ENCODE measurements at regions not wholly inside any gene's neighbourhood (a gene's known extent, or its start where the extent isn't known, plus 50 kb on each side); places are given as distances from the start of the nearest gene placed in this dataset.

GRCh38 chr12:130058926-130059472, 103.3 kb upstream of the FZD10 start:
- H3K9me3 Mint-ChIP-seq (ENCODE audit: unreplicated experiment) = peaks cover 19% of the 10 kb centered on the region

GRCh38 chr12:130063866-130064265, 98.4 kb upstream of the FZD10 start:
- H3K4me3 Mint-ChIP-seq (ENCODE audit: unreplicated experiment) = no peak overlapping the region
- Histone ChIP-seq H3K4me2 (ENCODE audit: low read length) (no peak overlapping the region), H3K79me2 (ENCODE audit: insufficient read depth, low read length) (no peaks in the 10 kb centered on the region), H3K4me1 (ENCODE audit: insufficient read depth, low read length) (no peaks in the 10 kb centered on the region), H3K36me3 (ENCODE audit: insufficient read depth, low read length) (no peaks in the 10 kb centered on the region), H3K4me3 (ENCODE audit: insufficient read depth, low read depth, low read length) (no peak overlapping the region), H3K9me3 (ENCODE audit: insufficient read depth, low read depth, low read length) (peaks cover 7% of the 10 kb centered on the region), H3K9ac (ENCODE audit: low read length) (no peak overlapping the region), H4K20me1 (ENCODE audit: insufficient read depth, low read length) (no peaks in the 10 kb centered on the region), H3K27ac (ENCODE audit: low read depth, low read length) (no peak overlapping the region), H2AFZ (ENCODE audit: low read depth, low read length) (no peak overlapping the region), H3K27me3 (ENCODE audit: insufficient read depth, low read length) (no peaks in the 10 kb centered on the region)
- no peaks in the 10 kb centered on the region for H3K27me3 Mint-ChIP-seq (ENCODE audit: low read depth, unreplicated experiment)
- DNase-seq (ENCODE audit: low read depth) (no peak), FAIRE-seq (no peak)
- H3K27ac Mint-ChIP-seq (ENCODE audit: unreplicated experiment) = no peak overlapping the region
- peaks cover 9% of the 10 kb centered on the region for H3K9me3 Mint-ChIP-seq (ENCODE audit: unreplicated experiment)
- no peaks in the 10 kb centered on the region for H3K4me1 Mint-ChIP-seq (ENCODE audit: low read depth, unreplicated experiment)
- no peak for TF ChIP-seq EZH2 (IDR thresholded peaks at IDR 0.05; ENCODE audit: insufficient read depth, low read length)
- TF ChIP-seq, protein P1, sequence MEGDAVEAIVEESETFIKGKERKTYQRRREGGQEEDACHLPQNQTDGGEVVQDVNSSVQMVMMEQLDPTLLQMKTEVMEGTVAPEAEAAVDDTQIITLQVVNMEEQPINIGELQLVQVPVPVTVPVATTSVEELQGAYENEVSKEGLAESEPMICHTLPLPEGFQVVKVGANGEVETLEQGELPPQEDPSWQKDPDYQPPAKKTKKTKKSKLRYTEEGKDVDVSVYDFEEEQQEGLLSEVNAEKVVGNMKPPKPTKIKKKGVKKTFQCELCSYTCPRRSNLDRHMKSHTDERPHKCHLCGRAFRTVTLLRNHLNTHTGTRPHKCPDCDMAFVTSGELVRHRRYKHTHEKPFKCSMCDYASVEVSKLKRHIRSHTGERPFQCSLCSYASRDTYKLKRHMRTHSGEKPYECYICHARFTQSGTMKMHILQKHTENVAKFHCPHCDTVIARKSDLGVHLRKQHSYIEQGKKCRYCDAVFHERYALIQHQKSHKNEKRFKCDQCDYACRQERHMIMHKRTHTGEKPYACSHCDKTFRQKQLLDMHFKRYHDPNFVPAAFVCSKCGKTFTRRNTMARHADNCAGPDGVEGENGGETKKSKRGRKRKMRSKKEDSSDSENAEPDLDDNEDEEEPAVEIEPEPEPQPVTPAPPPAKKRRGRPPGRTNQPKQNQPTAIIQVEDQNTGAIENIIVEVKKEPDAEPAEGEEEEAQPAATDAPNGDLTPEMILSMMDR (IDR thresholded peaks at IDR 0.05; ENCODE audit: insufficient read depth, low read depth, low read length) = no peak
- no peaks in the 10 kb centered on the region for H3K36me3 Mint-ChIP-seq (ENCODE audit: low read depth, unreplicated experiment)

More at GRCh38 chr12:130058926-130059472, 103.3 kb upstream of the FZD10 start:
- Mint-ChIP-seq H3K4me1 (ENCODE audit: low read depth, unreplicated experiment) (no peaks in the 10 kb centered on the region), H3K27me3 (ENCODE audit: low read depth, unreplicated experiment) (no peaks in the 10 kb centered on the region), H3K4me3 (ENCODE audit: unreplicated experiment) (no peak overlapping the region), H3K27ac (ENCODE audit: unreplicated experiment) (no peak overlapping the region), H3K36me3 (ENCODE audit: low read depth, unreplicated experiment) (no peaks in the 10 kb centered on the region)
- no peak overlapping the region for H3K27ac ChIP-seq (ENCODE audit: low read depth, low read length)
- no peaks in the 10 kb centered on the region for H3K27me3 ChIP-seq (ENCODE audit: insufficient read depth, low read length)
- H3K79me2 ChIP-seq (ENCODE audit: insufficient read depth, low read length) = no peaks in the 10 kb centered on the region
- no peaks in the 10 kb centered on the region for H3K4me1 ChIP-seq (ENCODE audit: insufficient read depth, low read length)
- FAIRE-seq (no peak), DNase-seq (ENCODE audit: low read depth) (no peak)
- no peak overlapping the region for H3K9ac ChIP-seq (ENCODE audit: low read length)
- H3K4me3 ChIP-seq (ENCODE audit: insufficient read depth, low read depth, low read length) = no peak overlapping the region
- H2AFZ ChIP-seq (ENCODE audit: low read depth, low read length) = no peak overlapping the region
- H3K4me2 ChIP-seq (ENCODE audit: low read length) = no peak overlapping the region
- H4K20me1 ChIP-seq (ENCODE audit: insufficient read depth, low read length) = no peaks in the 10 kb centered on the region
- peaks cover 3% of the 10 kb centered on the region for H3K9me3 ChIP-seq (ENCODE audit: insufficient read depth, low read depth, low read length)
- no peaks in the 10 kb centered on the region for H3K36me3 ChIP-seq (ENCODE audit: insufficient read depth, low read length)
- TF ChIP-seq, protein P1 (IDR thresholded peaks at IDR 0.05; ENCODE audit: insufficient read depth, low read depth, low read length) = no peak
- TF ChIP-seq EZH2 (IDR thresholded peaks at IDR 0.05; ENCODE audit: insufficient read depth, low read length) = no peak

GRCh38 chr12:130064999-130065398, 97.3 kb upstream of the FZD10 start:
- Histone ChIP-seq H3K36me3 (ENCODE audit: insufficient read depth, low read length) (no peaks in the 10 kb centered on the region), H3K4me2 (ENCODE audit: low read length) (no peak overlapping the region), H3K4me3 (ENCODE audit: insufficient read depth, low read depth, low read length) (no peak overlapping the region), H4K20me1 (ENCODE audit: insufficient read depth, low read length) (no peaks in the 10 kb centered on the region), H3K27ac (ENCODE audit: low read depth, low read length) (no peak overlapping the region), H3K4me1 (ENCODE audit: insufficient read depth, low read length) (no peaks in the 10 kb centered on the region), H3K9me3 (ENCODE audit: insufficient read depth, low read depth, low read length) (peaks cover 7% of the 10 kb centered on the region), H3K27me3 (ENCODE audit: insufficient read depth, low read length) (no peaks in the 10 kb centered on the region), H3K79me2 (ENCODE audit: insufficient read depth, low read length) (no peaks in the 10 kb centered on the region), H2AFZ (ENCODE audit: low read depth, low read length) (no peak overlapping the region), H3K9ac (ENCODE audit: low read length) (no peak overlapping the region)
- no peaks in the 10 kb centered on the region for H3K27me3 Mint-ChIP-seq (ENCODE audit: low read depth, unreplicated experiment)
- FAIRE-seq = no peak
- no peak overlapping the region for H3K27ac Mint-ChIP-seq (ENCODE audit: unreplicated experiment)
- H3K9me3 Mint-ChIP-seq (ENCODE audit: unreplicated experiment) = peaks cover 5% of the 10 kb centered on the region
- no peak overlapping the region for H3K4me3 Mint-ChIP-seq (ENCODE audit: unreplicated experiment)
- H3K36me3 Mint-ChIP-seq (ENCODE audit: low read depth, unreplicated experiment) = no peaks in the 10 kb centered on the region
- no peak for DNase-seq (ENCODE audit: low read depth)
- no peak for TF ChIP-seq EZH2 (IDR thresholded peaks at IDR 0.05; ENCODE audit: insufficient read depth, low read length)
- TF ChIP-seq, protein P1 (IDR thresholded peaks at IDR 0.05; ENCODE audit: insufficient read depth, low read depth, low read length) = no peak
- no peaks in the 10 kb centered on the region for H3K4me1 Mint-ChIP-seq (ENCODE audit: low read depth, unreplicated experiment)
